CD14-positive monocyte (primary cell): ENCODE measurements at regions not wholly inside any gene's neighbourhood (a gene's known extent, or its start where the extent isn't known, plus 50 kb on each side); places are given as distances from the start of the nearest gene placed in this dataset.

ENCODE experiments used
- DNase-seq, 3 donors: peaks; one replicate each; pipeline ENCODE4 v3.0.0-alpha.2; 2011 to 2022
- H2AFZ ChIP-seq: 2 replicates; pipeline ENCODE4 v1.6.0; 2012; ENCODE audit warnings: mild to moderate bottlenecking, low read depth, low read length, inconsistent platforms; ENCODE audit not compliant: insufficient read depth, poor library complexity, severe bottlenecking
- H3K27ac ChIP-seq, 2 donors: 1 replicate in 1 of 2; 2 replicates in 1 of 2; pipeline ENCODE4 v1.5.1; 2012 to 2013; ENCODE audit warnings: low read length in 2 of 2, control low read depth in 1 of 2, inconsistent platforms in 1 of 2, low read depth in 1 of 2, mild to moderate bottlenecking in 1 of 2
- H3K27me3 ChIP-seq, 2 donors: one replicate each; pipeline versions ENCODE4 v1.6.0 to v1.6.1; 2011 to 2013; ENCODE audit warnings: low read length in 2 of 2; ENCODE audit not compliant: control insufficient read depth in 2 of 2, insufficient read depth in 2 of 2
- H3K36me3 ChIP-seq, 2 donors: replicated peaks in 1 of 2; 1 replicate in 1 of 2; 2 replicates in 1 of 2; pipeline versions ENCODE4 v1.5.1 to v1.6.1; 2012 to 2013; ENCODE audit warnings: low read length in 2 of 2, control low read depth in 1 of 2, inconsistent platforms in 1 of 2, mild to moderate bottlenecking in 1 of 2; ENCODE audit not compliant: insufficient read depth in 2 of 2, control insufficient read depth in 1 of 2
- H3K4me1 ChIP-seq, 2 donors: 1 replicate in 1 of 2; 2 replicates in 1 of 2; pipeline versions ENCODE4 v1.5.1 to v1.6.1; 2012 to 2013; ENCODE audit warnings: low read length in 2 of 2, control low read depth in 1 of 2, inconsistent platforms in 1 of 2, mild to moderate bottlenecking in 1 of 2, moderate library complexity in 1 of 2; ENCODE audit not compliant: insufficient read depth in 2 of 2, control insufficient read depth in 1 of 2
- H3K4me2 ChIP-seq: replicated peaks from 2 replicates; pipeline ENCODE3; 2012; ENCODE audit warnings: low read length, moderate library complexity, mild to moderate bottlenecking; ENCODE audit not compliant: poor library complexity, severe bottlenecking; ENCODE audit errors: extremely low read depth
- H3K4me3 ChIP-seq, 3 experiments: fragments of 200-600 bp in 1 of 3; sonication (generic) in 1 of 3; replicated peaks in 1 of 3; 1 replicate in 2 of 3; 2 replicates in 1 of 3; pipeline ENCODE4 v1.5.1; 2011 to 2013; ENCODE audit warnings: low read length in 3 of 3, mild to moderate bottlenecking in 3 of 3, control low read depth in 2 of 3, low read depth in 2 of 3, inconsistent platforms in 1 of 3, moderate library complexity in 1 of 3
- H3K79me2 ChIP-seq: 2 replicates; pipeline ENCODE4 v1.6.0; 2012; ENCODE audit warnings: mild to moderate bottlenecking, control low read depth, inconsistent platforms, low read length, moderate library complexity; ENCODE audit not compliant: insufficient read depth
- H3K9ac ChIP-seq: 2 replicates; pipeline ENCODE4 v1.6.0; 2017; ENCODE audit warnings: low read length, mild to moderate bottlenecking; ENCODE audit not compliant: insufficient read depth, poor library complexity, severe bottlenecking
- H3K9me3 ChIP-seq, 2 donors: replicated peaks in 1 of 2; 1 replicate in 1 of 2; 2 replicates in 1 of 2; pipeline versions ENCODE4 v1.5.1 to v1.6.1; 2012 to 2013; ENCODE audit warnings: low read length in 2 of 2, control low read depth in 1 of 2; ENCODE audit not compliant: control insufficient read depth in 1 of 2, insufficient read depth in 1 of 2
- H4K20me1 ChIP-seq: 2 replicates; pipeline ENCODE4 v1.6.0; 2012; ENCODE audit warnings: mild to moderate bottlenecking, low read length, control low read depth, moderate library complexity; ENCODE audit not compliant: insufficient read depth
- H3K27ac Mint-ChIP-seq, 7 donors: one replicate each; pipeline ENCODE4 v1.8.0; 2020; ENCODE audit warnings: mild to moderate bottlenecking in 7 of 7, mixed read lengths in 7 of 7, moderate library complexity in 6 of 7, inconsistent platforms in 2 of 7
- H3K27me3 Mint-ChIP-seq, 3 donors: one replicate each; pipeline ENCODE4 v1.8.0; 2021 to 2022; ENCODE audit warnings: low read depth in 3 of 3, mild to moderate bottlenecking in 3 of 3, mixed read lengths in 3 of 3, moderate library complexity in 3 of 3, inconsistent platforms in 1 of 3
- H3K36me3 Mint-ChIP-seq, 2 donors: one replicate each; pipeline ENCODE4 v1.8.0; 2020; ENCODE audit warnings: mixed read lengths in 2 of 2, inconsistent platforms in 1 of 2, mild to moderate bottlenecking in 1 of 2
- H3K4me1 Mint-ChIP-seq: one replicate; pipeline ENCODE4 v1.8.0; 2020; ENCODE audit warnings: mild to moderate bottlenecking, mixed read lengths
- H3K4me3 Mint-ChIP-seq, 2 donors: one replicate each; pipeline ENCODE4 v1.8.0; 2020; ENCODE audit warnings: mild to moderate bottlenecking in 2 of 2, mixed read lengths in 2 of 2, moderate library complexity in 1 of 2
- H3K9me3 Mint-ChIP-seq, 7 donors: one replicate each; pipeline ENCODE4 v1.8.0; 2020 to 2022; ENCODE audit warnings: mixed read lengths in 7 of 7, mild to moderate bottlenecking in 6 of 7, moderate library complexity in 6 of 7, inconsistent platforms in 2 of 7
- CTCF ChIP-seq: fragments of 200-600 bp; IDR thresholded peaks from one replicate; pipeline ENCODE4 v1.8.0; 2022; ENCODE audit warnings: antibody characterized with exemption, mild to moderate bottlenecking
- WGBS: methylation state at CpG from one replicate; pipeline ENCODE4 v1.1.5; 2013; ENCODE audit warnings: missing lambda C conversion rate; ENCODE audit not compliant: insufficient coverage; 5-methylcytosine and 5-hydroxymethylcytosine counted together
- intact Hi-C, 2 donors: fragments of 100-400 bp; cut with micrococcal nuclease; formaldehyde crosslinking; loops; one replicate each; pipeline versions ENCODE4 v1.15.0 to v1.15.1; 2023

GRCh38 chr20:61185841-61186601, 66.0 kb upstream of the CDH4 start:
- Histone ChIP-seq H4K20me1 (no peaks in the 10 kb centered on the region), H3K9ac (no peak overlapping the region), H3K4me3 (no peak overlapping the region), H3K36me3 (no peaks in the 10 kb centered on the region), H3K27ac (no peak overlapping the region), H3K4me2 (no peak overlapping the region), H2AFZ (no peak overlapping the region), H3K9me3 (no peaks in the 10 kb centered on the region), H3K79me2 (no peaks in the 10 kb centered on the region), H3K4me1 (no peaks in the 10 kb centered on the region), H3K27me3 (no peaks in the 10 kb centered on the region)
- no peak for DNase-seq
- no peak for TF ChIP-seq CTCF
- Mint-ChIP-seq H3K4me1 (no peaks in the 10 kb centered on the region), H3K36me3 (no peaks in the 10 kb centered on the region), H3K4me3 (peak overlapping the region in 1 of 2 donors; percentile 24), H3K27ac (no peak overlapping the region), H3K27me3 (peaks cover 0 to 4% (median 3%) of the 10 kb centered on the region in 3 donors), H3K9me3 (peaks cover 0 to 2% (median 0%) of the 10 kb centered on the region in 7 donors)
- intact Hi-C loops: no loop called here
- 91% methylated on average over 4 of the region's 12 CpGs for WGBS

- Histone ChIP-seq H2AFZ (no peak overlapping the region), H3K27me3 (no peaks in the 10 kb centered on the region), H3K27ac (no peak overlapping the region), H3K79me2 (no peaks in the 10 kb centered on the region), H3K36me3 (no peaks in the 10 kb centered on the region), H3K9me3 (no peaks in the 10 kb centered on the region), H3K4me1 (no peaks in the 10 kb centered on the region), H3K9ac (no peak overlapping the region), H3K4me2 (no peak overlapping the region), H4K20me1 (no peaks in the 10 kb centered on the region), H3K4me3 (no peak overlapping the region)
- Mint-ChIP-seq H3K27ac (no peak overlapping the region), H3K4me3 (no peak overlapping the region), H3K36me3 (no peaks in the 10 kb centered on the region), H3K4me1 (no peaks in the 10 kb centered on the region), H3K27me3 (peaks cover 0 to 4% (median 3%) of the 10 kb centered on the region in 3 donors), H3K9me3 (peaks cover 0 to 2% (median 0%) of the 10 kb centered on the region in 7 donors)
- 81% methylated on average over 6 of the region's 11 CpGs for WGBS
- intact Hi-C loops: no loop called here
- DNase-seq: no peak
- TF ChIP-seq CTCF: no peak
These were observed 65.1 kb upstream of the CDH4 start for GRCh38 chr20:61186771-61187472.
